Lower leg skin (tissue), 4 donors: ENCODE measurements at regions not wholly inside any gene's neighbourhood (a gene's known extent, or its start where the extent isn't known, plus 50 kb on each side); places are given as distances from the start of the nearest gene placed in this dataset.

Source experiments
- DNase-seq, 2 donors: peaks; one replicate each; pipeline ENCODE4 v3.0.0-alpha.2; 2019; ENCODE audit warnings: low spot score in 2 of 2
- H3K4me3 ChIP-seq: fragments of 200-600 bp; sonication (generic); 2 replicates; pipeline ENCODE4 v1.5.1; 2017; ENCODE audit warnings: mild to moderate bottlenecking, low read depth; ENCODE audit not compliant: poor library complexity, severe bottlenecking
- POLR2A ChIP-seq, 2 donors: fragments of 450-650 bp; IDR thresholded peaks; one replicate each; pipeline ENCODE4 v1.6.1; 2016 to 2017; ENCODE audit warnings: antibody characterized with exemption in 2 of 2, mild to moderate bottlenecking in 1 of 2, moderate library complexity in 1 of 2
- WGBS, 2 donors: methylation state at CpG; one replicate each; pipeline ENCODE4 v1.1.5; 2018; 5-methylcytosine and 5-hydroxymethylcytosine counted together
- intact Hi-C: fragments of 100-400 bp; cut with DNase I; formaldehyde crosslinking; loops from one replicate; pipeline ENCODE4 v1.15.0; 2023; ENCODE audit warnings: low total_unique reads
- TF ChIP-seq, protein P1 (sequence below), 3 donors: fragments of 450-650 bp; IDR thresholded peaks; one replicate each; pipeline ENCODE4 v1.5.1; 2016; ENCODE audit warnings: antibody characterized with exemption in 3 of 3, mild to moderate bottlenecking in 3 of 3, moderate library complexity in 2 of 3

GRCh38 chr11:128067780-128068179, 519.6 kb downstream of the ETS1 start:
- DNase-seq, result no peak
- H3K4me3 ChIP-seq, result no peak overlapping the region
- 80 to 83% methylated on average over 1 of the region's 1 CpG for WGBS, 2 donors
- intact Hi-C loops, result no loop called here
- TF ChIP-seq POLR2A (IDR thresholded peaks at IDR 0.05), result no peak
- TF ChIP-seq, protein P1, sequence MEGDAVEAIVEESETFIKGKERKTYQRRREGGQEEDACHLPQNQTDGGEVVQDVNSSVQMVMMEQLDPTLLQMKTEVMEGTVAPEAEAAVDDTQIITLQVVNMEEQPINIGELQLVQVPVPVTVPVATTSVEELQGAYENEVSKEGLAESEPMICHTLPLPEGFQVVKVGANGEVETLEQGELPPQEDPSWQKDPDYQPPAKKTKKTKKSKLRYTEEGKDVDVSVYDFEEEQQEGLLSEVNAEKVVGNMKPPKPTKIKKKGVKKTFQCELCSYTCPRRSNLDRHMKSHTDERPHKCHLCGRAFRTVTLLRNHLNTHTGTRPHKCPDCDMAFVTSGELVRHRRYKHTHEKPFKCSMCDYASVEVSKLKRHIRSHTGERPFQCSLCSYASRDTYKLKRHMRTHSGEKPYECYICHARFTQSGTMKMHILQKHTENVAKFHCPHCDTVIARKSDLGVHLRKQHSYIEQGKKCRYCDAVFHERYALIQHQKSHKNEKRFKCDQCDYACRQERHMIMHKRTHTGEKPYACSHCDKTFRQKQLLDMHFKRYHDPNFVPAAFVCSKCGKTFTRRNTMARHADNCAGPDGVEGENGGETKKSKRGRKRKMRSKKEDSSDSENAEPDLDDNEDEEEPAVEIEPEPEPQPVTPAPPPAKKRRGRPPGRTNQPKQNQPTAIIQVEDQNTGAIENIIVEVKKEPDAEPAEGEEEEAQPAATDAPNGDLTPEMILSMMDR (IDR thresholded peaks at IDR 0.05), result no peak

DNA sequence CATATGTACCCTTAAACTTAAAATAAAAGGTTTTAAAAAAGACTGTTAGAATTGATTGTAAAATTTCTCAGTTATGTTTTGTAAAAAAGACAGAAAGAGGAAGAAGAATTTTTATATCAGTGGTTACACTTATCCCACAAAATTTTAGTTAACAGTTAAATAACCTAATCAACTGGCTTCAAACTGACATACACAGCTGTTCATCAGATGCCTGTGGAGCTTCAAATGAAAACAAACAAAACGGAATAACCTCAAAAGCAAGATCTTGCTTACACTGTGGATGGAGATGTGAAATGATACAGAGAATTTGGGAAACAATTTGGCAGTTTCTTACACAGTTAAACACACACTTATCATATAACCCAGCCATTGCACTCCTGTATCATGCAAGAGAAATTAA, 521.0 kb downstream of the ETS1 start:
- WGBS, 2 donors, result 40 to 63% methylated on average over 1 of the region's 1 CpG
- TF ChIP-seq POLR2A (IDR thresholded peaks at IDR 0.05), result no peak
- TF ChIP-seq, protein P1 (IDR thresholded peaks at IDR 0.05), result no peak

DNA sequence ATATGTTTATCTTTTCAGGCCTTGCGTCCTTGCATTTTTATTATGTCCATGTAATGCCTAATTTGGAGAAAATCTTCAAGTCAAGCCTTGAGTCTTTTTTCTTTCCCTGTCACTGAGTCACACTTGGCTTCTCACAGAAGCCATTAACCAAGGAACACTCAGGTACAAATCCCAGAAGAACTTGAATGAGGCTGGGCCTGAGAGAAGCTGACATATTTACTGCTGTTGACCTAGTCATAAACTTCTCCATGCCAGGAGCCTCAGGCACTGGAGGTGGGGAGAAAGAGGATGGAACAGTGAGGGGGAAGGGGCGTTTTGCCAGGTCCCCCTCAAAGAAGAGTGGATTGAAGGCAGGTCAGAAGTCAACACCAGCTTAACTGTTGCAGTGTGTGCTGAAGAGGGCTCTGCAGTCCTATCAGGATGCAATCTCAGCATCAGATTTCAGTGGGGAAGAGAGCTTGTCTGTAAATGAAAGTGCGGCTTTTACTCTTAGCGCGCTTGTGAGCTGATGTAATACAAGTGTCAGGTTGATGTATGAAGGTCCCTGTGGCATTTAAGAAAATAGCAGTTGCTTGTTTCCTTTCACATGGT, 526.0 kb downstream of the ETS1 start:
- no peak for DNase-seq
- no peak overlapping the region for H3K4me3 ChIP-seq
- WGBS, 2 donors, result 47 to 68% methylated on average over 5 of the region's 5 CpGs
- no peak for TF ChIP-seq POLR2A (IDR thresholded peaks at IDR 0.05)
- intact Hi-C loops, result no loop called here

More for the DNA sequence above, 521.0 kb downstream of the ETS1 start:
- no peak overlapping the region for H3K4me3 ChIP-seq
- DNase-seq, result no peak
- intact Hi-C loops, result no loop called here

DNA sequence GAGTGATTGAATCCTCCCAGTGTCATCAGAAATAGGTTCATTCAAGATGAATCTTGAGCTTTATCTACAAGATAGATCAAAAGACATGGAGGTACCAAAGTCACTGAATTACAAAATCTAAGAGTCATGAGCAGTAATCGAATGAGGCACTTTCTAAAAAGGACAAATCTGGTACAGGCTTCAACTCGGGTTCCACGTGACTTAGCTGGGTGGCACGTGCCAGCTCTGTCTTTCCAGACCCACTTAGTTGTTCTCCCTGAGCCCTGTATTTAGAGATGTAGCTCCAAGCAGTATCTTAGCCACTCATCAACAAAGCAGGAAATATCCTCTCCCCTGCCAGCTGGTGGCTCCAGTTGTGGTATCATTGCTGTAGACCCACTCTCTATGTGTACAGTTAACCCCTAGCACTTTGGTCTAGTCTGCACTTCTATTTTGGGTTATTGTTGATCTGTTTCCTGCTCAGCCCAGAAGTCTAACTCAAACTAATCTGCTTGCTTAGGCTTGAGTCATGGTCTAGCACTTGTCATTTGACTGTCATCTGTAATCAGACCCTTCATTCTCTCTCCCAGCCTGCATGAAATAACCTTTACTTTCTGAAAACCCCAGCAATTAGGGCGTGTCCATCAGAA, 528.7 kb downstream of the ETS1 start:
- 88 to 92% methylated on average over 5 of the region's 5 CpGs for WGBS, 2 donors
- H3K4me3 ChIP-seq, result no peak overlapping the region
- intact Hi-C loops, result no loop called here
- no peak for DNase-seq
- TF ChIP-seq, protein P1 (IDR thresholded peaks at IDR 0.05), result no peak
- TF ChIP-seq POLR2A (IDR thresholded peaks at IDR 0.05), result no peak

DNA sequence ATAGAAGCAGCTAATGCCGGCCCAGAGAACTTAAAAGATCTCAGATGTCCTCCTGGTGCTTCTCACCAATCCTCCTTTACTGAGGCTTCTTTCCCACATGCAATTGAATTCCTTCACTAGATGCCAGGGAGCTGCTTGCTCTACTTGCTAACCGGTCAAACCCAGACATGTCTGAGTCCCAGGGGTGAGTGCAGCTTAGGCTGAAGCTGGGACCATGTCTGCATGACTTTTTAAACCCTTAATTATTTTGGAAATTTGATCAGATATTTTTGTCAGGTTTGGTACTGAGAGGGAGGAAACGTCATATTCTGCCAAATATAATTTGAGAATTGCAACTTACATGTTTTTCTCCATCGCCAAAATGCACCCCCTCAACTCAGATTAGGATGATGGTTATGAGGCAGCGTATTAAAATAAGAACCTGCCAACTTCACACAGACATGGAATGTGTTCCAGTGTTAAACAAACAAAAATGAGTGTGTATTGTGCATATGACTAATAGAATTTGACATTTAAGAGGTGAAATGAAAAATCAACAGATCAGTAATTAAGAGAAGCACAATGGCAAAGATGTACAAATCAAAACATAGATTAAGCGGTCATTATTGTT, 529.5 kb downstream of the ETS1 start:
- TF ChIP-seq, protein P1 (IDR thresholded peaks at IDR 0.05), result no peak
- no peak for TF ChIP-seq POLR2A (IDR thresholded peaks at IDR 0.05)
- intact Hi-C loops, result no loop called here
- no peak overlapping the region for H3K4me3 ChIP-seq
- DNase-seq, result no peak
- 76 to 77% methylated on average over 6 of the region's 6 CpGs for WGBS, 2 donors

GRCh38 chr11:128055576-128056217, 531.7 kb downstream of the ETS1 start:
- intact Hi-C loops, result no loop called here
- WGBS, 2 donors, result 64 to 70% methylated on average over 3 of the region's 3 CpGs
- TF ChIP-seq, protein P1 (IDR thresholded peaks at IDR 0.05), result no peak
- TF ChIP-seq POLR2A (IDR thresholded peaks at IDR 0.05), result no peak

More at GRCh38 chr11:128055576-128056217, 531.7 kb downstream of the ETS1 start:
- no peak overlapping the region for H3K4me3 ChIP-seq
- no peak for DNase-seq
